Natural killer cell (primary cell): ENCODE measurements at regions not wholly inside any gene's neighbourhood (a gene's known extent, or its start where the extent isn't known, plus 50 kb on each side); places are given as distances from the start of the nearest gene placed in this dataset.

ENCODE experiments used
- ATAC-seq, 3 donors: fragments of 150-1000 bp in 2 of 3; fragments of 200-7000 bp in 1 of 3; cut with Tn5 transposase; 1 replicate in 1 of 3; 2 replicates in 2 of 3; pipeline ENCODE4 v1.10.0; 2021; ENCODE audit warnings: mild to moderate bottlenecking in 2 of 3, moderate library complexity in 2 of 3
- DNase-seq, 2 donors: peaks; one replicate each; pipeline versions ENCODE4 v3.0.0 to v3.0.0-alpha.2; 2013 to 2021; ENCODE audit warnings: mixed read lengths in 1 of 2
- H3K27ac ChIP-seq: one replicate; pipeline ENCODE4 v1.5.1; 2013; ENCODE audit warnings: mild to moderate bottlenecking, low read length
- H3K27me3 ChIP-seq: one replicate; pipeline ENCODE4 v1.6.1; 2013; ENCODE audit warnings: low read length; ENCODE audit not compliant: control insufficient read depth, insufficient read depth
- H3K36me3 ChIP-seq: one replicate; pipeline ENCODE4 v1.6.1; 2013; ENCODE audit warnings: low read length; ENCODE audit not compliant: control insufficient read depth, insufficient read depth
- H3K4me1 ChIP-seq: one replicate; pipeline ENCODE4 v1.6.1; 2013; ENCODE audit warnings: low read length; ENCODE audit not compliant: control insufficient read depth, insufficient read depth
- H3K4me3 ChIP-seq: one replicate; pipeline ENCODE4 v1.5.1; 2013; ENCODE audit warnings: low read length
- H3K9me3 ChIP-seq: one replicate; pipeline ENCODE4 v1.6.1; 2013; ENCODE audit warnings: low read length; ENCODE audit not compliant: control insufficient read depth, insufficient read depth
- H3K27ac Mint-ChIP-seq, 2 donors: one replicate each; pipeline ENCODE4 v1.8.0; 2022; ENCODE audit warnings: mild to moderate bottlenecking in 2 of 2, mixed read lengths in 2 of 2, moderate library complexity in 1 of 2
- H3K27me3 Mint-ChIP-seq, 2 donors: one replicate each; pipeline ENCODE4 v1.8.0; 2022; ENCODE audit warnings: low read depth in 2 of 2, mixed read lengths in 2 of 2
- H3K36me3 Mint-ChIP-seq: one replicate; pipeline ENCODE4 v1.8.0; 2022; ENCODE audit warnings: mixed read lengths
- H3K4me1 Mint-ChIP-seq, 2 donors: one replicate each; pipeline ENCODE4 v1.8.0; 2022; ENCODE audit warnings: mixed read lengths in 2 of 2
- H3K4me3 Mint-ChIP-seq: one replicate; pipeline ENCODE4 v1.8.0; 2022; ENCODE audit warnings: mild to moderate bottlenecking, moderate library complexity, mixed read lengths
- H3K9me3 Mint-ChIP-seq, 2 donors: one replicate each; pipeline ENCODE4 v1.8.0; 2022; ENCODE audit warnings: mixed read lengths in 2 of 2
- CTCF ChIP-seq: fragments of 200-600 bp; IDR thresholded peaks from one replicate; pipeline ENCODE4 v1.8.0; 2022; ENCODE audit warnings: antibody characterized with exemption
- WGBS: methylation state at CpG from one replicate; pipeline ENCODE4 v1.1.7; 2013; ENCODE audit warnings: missing lambda C conversion rate; ENCODE audit not compliant: insufficient coverage; 5-methylcytosine and 5-hydroxymethylcytosine counted together
- intact Hi-C: fragments of 100-400 bp; cut with micrococcal nuclease; formaldehyde crosslinking; loops from one replicate; pipeline ENCODE4 v1.14.2; 2022

GRCh38 chr2:125644257-125644656, 1011.7 kb upstream of the GYPC start:
- no peaks in the 10 kb centered on the region for H3K27me3 Mint-ChIP-seq
- H3K4me1 Mint-ChIP-seq: no peaks in the 10 kb centered on the region
- Histone ChIP-seq H3K4me1 (no peaks in the 10 kb centered on the region), H3K4me3 (no peak overlapping the region), H3K9me3 (no peaks in the 10 kb centered on the region), H3K27ac (no peak overlapping the region), H3K27me3 (no peaks in the 10 kb centered on the region), H3K36me3 (no peaks in the 10 kb centered on the region)
- peaks cover 6 to 13% of the 10 kb centered on the region in 2 donors for H3K9me3 Mint-ChIP-seq
- ATAC-seq (no peak), DNase-seq (no peak)
- TF ChIP-seq CTCF: no peak
- H3K4me3 Mint-ChIP-seq: no peak overlapping the region
- no peak overlapping the region for H3K27ac Mint-ChIP-seq
- no peaks in the 10 kb centered on the region for H3K36me3 Mint-ChIP-seq
- WGBS: 100% methylated on average over 1 of the region's 1 CpG
- intact Hi-C loops: no loop called here

- H3K4me1 Mint-ChIP-seq: no peaks in the 10 kb centered on the region
- intact Hi-C loops: no loop called here
- H3K9me3 Mint-ChIP-seq: peaks cover 10 to 20% of the 10 kb centered on the region in 2 donors
- ATAC-seq (no peak), DNase-seq (no peak)
- Histone ChIP-seq H3K27ac (no peak overlapping the region), H3K36me3 (no peaks in the 10 kb centered on the region), H3K27me3 (no peaks in the 10 kb centered on the region), H3K4me1 (no peaks in the 10 kb centered on the region), H3K9me3 (no peaks in the 10 kb centered on the region), H3K4me3 (no peak overlapping the region)
- no peak overlapping the region for H3K27ac Mint-ChIP-seq
- H3K36me3 Mint-ChIP-seq: no peaks in the 10 kb centered on the region
- 68% methylated on average over 3 of the region's 3 CpGs for WGBS
- H3K27me3 Mint-ChIP-seq: no peaks in the 10 kb centered on the region
- no peak for TF ChIP-seq CTCF
- no peak overlapping the region for H3K4me3 Mint-ChIP-seq
Measured at GRCh38 chr2:125652280-125652679, 1003.7 kb upstream of the GYPC start.

- no peak for ATAC-seq
- Histone ChIP-seq H3K4me1 (no peaks in the 10 kb centered on the region), H3K27me3 (no peaks in the 10 kb centered on the region), H3K9me3 (no peaks in the 10 kb centered on the region), H3K27ac (no peak overlapping the region), H3K36me3 (no peaks in the 10 kb centered on the region), H3K4me3 (no peak overlapping the region)
- H3K9me3 Mint-ChIP-seq: peaks cover 13 to 14% of the 10 kb centered on the region in 2 donors
- H3K27ac Mint-ChIP-seq: no peak overlapping the region
- no peak overlapping the region for H3K4me3 Mint-ChIP-seq
- no peak for TF ChIP-seq CTCF
- WGBS: 6% methylated on average over 1 of the region's 1 CpG
- H3K4me1 Mint-ChIP-seq: no peaks in the 10 kb centered on the region
- DNase-seq: no peak
- intact Hi-C loops: no loop called here
- H3K36me3 Mint-ChIP-seq: no peaks in the 10 kb centered on the region
- no peaks in the 10 kb centered on the region for H3K27me3 Mint-ChIP-seq
Measured at GRCh38 chr2:125654226-125654625, 1001.7 kb upstream of the GYPC start.

GRCh38 chr2:125656190-125656589, 999.8 kb upstream of the GYPC start:
- no peaks in the 10 kb centered on the region for H3K4me1 ChIP-seq

More at GRCh38 chr2:125656190-125656589, 999.8 kb upstream of the GYPC start:
- TF ChIP-seq CTCF: no peak
- no peak overlapping the region for H3K4me3 ChIP-seq
- H3K27ac ChIP-seq: no peak overlapping the region
- WGBS: 75% methylated on average over 1 of the region's 1 CpG
- no peak overlapping the region for H3K27ac Mint-ChIP-seq
- H3K27me3 ChIP-seq: no peaks in the 10 kb centered on the region
- H3K36me3 Mint-ChIP-seq: no peaks in the 10 kb centered on the region
- ATAC-seq (no peak), DNase-seq (no peak)
- H3K27me3 Mint-ChIP-seq: no peaks in the 10 kb centered on the region
- no peaks in the 10 kb centered on the region for H3K9me3 ChIP-seq
- H3K4me3 Mint-ChIP-seq: no peak overlapping the region
- H3K4me1 Mint-ChIP-seq: no peaks in the 10 kb centered on the region
- no peaks in the 10 kb centered on the region for H3K36me3 ChIP-seq
- intact Hi-C loops: no loop called here
- H3K9me3 Mint-ChIP-seq: peaks cover 10 to 17% of the 10 kb centered on the region in 2 donors
